ENCODE measurements at regions not wholly inside any gene's neighbourhood (a gene's known extent, or its start where the extent isn't known, plus 50 kb on each side); places are given as distances from the start of the nearest gene placed in this dataset.
"Not testable (repeated sequence)": the region's sequence is repeated elsewhere in the genome, so short reads cannot be mapped to it uniquely, and the experiment has no call there.

DNA sequence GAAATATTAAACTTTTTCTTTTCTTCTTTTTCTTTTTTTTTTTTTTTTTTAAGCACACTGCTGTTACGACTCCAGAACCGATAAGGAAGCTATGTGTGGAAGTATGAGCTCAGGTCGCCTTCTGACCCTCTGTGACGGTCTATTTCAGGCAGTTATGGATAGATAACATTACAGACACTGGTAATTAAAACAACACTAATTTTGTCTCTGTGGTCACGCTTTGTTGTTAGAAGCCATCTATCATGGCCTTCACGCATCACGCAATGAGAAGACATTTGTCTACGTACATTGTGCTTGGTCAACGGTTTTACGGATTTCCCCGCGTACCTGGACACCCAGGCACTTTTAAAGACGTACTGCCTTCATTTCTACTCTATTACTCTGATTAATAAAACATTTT, 306.0 kb upstream of the ZNF507 start:
- DNase-seq = no peak

DNA sequence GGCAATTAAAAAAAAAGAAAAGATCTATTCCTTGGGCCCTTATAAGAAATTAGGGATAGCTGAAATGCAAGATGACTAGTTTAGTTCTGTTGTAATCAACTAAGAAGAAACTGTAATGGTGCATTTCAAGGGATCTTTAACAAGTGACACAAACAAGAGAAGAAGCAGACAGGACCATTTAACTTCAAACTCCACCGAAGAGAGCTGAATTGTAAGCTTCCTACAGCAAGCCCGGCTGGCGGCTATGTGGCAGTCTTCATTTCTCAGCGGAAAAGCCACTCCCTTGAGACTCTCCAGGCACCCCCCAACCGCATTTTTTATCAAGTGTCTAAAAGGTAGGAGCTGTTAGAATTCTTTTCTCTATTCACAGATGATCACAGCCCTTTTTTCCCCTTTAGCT, 305.2 kb upstream of the ZNF507 start:
- no peak for DNase-seq

DNA sequence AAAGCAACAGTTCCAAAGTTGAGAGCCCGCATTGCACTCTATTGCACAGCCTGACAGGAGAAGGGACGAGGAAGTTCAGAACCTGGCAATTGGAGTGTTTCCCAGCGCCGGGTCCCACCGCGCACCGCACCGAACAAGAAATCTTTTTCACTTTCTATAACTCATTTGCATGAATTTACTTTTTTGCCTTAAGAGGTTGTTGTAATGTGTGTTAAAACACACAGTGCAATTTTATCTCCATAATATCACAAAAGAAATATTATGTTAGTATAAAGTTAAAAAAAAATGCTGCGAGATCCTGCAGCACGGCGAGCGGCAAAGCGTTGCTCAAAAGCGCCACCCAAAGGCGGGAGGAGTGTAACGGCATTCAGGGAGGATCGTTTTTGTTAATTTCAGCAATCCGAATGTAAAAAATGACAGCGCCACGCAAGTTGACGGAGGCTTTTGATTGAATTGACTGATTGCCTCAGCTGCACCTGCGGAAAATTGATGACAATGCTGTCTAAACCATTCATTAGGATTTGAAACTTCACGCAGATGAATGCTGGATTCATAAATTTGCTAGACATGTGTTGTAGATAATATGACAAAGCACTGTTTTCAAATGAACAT, 303.6 kb upstream of the ZNF507 start:
- peak; percentile 74 for DNase-seq

DNA sequence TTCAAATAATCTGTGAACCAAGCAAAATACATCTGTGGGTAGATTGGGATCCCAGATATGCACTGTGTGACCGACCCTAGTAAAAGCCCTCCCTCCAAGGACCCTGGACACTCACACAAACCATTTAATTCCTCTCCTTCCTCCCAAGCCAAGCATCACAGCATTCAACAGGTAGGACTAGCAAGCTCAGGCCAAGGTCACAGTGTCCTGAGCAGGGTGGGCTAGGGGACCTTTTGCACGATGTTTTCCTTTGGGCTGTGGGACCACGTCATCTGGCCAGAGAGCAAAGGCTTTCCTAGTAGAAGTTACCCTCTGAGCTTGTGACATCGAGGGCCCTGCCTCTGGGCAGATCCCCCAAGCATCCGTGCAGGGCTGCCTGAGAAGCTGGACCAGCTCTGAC, 297.6 kb upstream of the ZNF507 start:
- no peak for DNase-seq

DNA sequence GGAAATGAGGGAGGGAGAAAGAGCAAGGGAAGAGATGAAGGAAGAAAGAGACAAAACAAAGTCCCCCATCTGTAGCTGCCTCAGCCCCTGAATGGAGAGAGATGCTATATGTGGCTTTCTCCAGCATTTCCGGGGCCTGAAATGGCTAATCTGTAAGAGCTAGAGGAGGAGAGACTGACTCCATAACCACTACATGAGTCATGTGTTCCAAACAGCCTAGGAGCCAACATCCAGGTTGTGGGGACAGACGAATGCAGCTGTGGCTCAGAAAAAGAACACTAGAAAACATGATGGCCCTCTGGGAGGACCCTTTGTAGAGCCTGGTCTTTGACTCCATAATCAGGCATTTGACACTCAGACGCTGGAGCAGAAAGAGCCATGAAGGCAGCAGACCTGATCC, 292.0 kb upstream of the ZNF507 start:
- no peak for DNase-seq

DNA sequence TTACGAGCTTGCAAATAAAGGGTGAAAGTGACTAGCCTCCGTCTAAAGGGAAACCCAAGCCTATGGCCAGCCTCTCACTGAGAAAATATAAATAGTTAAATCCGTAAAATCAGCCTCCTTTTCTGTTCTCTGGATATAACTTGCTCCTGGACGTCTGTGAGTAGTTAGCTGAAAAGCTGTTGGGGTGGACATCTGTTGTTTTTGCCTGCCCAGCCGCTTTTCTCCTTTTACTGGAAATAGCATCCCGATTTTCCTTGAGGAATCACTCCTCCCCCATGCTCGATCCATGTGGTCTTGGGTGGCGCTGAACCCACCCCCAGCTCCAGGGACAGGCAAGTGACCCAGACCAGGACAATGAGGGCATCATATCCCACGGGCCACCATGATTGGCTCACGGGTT, 291.5 kb upstream of the ZNF507 start:
- DNase-seq = no peak

DNA sequence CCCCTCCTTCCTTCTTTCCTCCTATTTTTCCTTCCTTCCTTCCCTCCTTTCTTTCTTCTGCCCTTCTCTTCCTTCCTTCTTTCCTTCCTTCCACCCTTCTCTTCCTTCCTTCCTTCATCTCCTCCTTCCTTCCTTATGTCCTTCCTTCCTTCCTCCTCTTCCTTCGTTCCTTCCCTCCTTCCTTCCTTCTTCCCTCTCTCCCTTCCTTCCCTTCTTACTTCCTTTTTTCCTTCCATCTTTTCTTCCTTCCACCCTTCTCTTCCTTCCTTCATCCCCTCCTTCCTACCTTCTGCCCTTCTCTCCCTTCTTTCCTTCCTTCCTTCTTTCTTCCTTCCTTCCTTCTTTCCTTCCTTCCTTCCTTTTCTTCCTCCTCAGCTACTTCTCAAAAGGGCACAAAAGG, 287.3 kb upstream of the ZNF507 start:
- DNase-seq = no peak

DNA sequence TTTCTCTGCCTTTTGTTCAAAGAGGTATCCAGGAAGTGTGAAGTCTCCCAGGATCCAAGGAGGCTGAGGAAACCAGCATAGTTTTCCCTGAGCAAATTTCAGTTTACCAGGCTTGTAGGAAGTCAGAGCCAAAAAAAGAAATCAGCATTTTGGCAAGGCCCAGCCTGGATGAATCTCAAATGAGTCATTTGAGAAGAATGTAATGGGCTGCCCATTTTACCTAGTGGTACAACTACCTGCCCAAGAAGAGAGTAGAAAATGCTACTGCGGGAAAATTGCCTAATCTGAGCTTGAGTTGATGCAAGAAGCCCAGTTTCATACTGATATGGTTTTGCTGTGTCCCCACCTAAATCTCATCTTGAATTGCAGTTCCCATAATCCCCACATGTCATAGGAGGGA, 284.1 kb upstream of the ZNF507 start:
- no peak for DNase-seq

DNA sequence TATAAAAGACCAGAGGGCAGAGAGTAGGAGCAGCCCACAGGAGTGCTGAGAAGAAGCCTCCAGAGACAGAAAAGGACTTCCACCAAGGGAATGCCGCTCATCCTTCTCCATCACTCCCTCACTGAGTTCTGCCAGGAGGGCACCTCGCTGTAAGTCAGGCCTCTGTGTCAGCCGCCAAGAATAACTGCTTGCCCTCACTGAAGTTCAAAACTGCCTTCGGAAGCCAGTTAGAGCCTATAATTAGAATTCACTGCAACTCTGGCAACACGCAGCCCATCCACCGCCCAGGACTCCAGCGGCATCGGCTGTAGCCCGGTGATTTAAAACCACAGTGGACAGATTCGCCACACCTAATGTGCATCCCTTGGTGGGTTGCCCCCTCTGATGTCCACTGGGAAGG, 281.8 kb upstream of the ZNF507 start:
- no peak for DNase-seq

DNA sequence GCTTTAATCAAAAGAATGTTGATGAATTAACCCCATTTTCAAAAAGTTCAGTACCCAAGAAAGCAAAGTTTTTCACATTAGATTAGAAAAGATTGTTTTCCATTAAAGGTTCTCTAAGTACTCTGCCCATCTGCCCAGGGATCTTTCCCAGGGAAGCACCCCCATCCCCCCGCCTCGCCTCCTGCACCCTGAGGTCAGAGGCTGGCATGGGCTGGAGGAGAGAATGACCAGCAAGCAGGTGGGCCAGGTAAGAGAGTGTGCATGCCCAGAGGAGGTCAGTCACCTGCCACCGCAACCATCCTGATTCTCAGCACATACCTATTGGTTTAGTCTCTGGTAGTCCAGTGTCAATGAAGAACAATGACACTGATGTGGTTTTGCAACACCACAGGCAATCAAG, 279.4 kb upstream of the ZNF507 start:
- no peak for DNase-seq

DNA sequence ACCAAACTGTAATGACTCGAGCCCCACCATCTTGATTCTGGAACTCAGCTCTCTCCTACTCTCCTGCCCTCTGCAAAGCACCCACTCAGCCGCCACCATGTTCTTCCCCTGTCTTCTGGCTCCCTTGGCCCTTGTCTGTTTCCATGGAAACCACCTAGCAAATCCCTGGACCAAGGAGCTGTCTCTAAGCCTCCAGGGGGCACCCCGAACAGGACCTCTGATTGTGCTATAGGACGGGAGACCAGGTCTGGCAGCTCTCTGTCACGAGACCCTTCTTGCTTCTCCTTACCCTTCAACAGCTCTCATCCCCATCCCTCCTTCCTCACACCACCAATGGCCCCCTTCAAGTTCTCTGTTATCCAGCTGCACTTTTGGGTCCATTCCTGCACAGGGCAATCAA, 277.7 kb upstream of the ZNF507 start:
- DNase-seq = no peak

DNA sequence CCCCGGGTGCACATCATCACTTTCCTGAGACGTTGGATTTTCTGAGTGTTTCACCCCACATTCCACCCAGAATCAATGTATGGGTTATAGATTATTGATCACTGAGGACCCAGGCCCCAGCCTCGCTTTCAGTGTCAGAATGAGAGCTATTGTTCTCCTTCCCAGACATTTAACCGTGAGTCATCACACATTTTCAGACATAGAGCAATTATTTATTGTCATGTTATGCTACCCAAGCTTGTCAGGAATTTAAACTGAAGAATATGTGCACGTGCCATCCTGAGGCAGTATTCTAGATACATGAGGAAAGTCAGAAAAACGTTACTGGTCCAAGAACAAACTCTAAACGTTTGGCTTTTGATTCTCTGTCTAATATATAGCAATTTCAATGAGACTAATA, 276.6 kb upstream of the ZNF507 start:
- no peak for DNase-seq

DNA sequence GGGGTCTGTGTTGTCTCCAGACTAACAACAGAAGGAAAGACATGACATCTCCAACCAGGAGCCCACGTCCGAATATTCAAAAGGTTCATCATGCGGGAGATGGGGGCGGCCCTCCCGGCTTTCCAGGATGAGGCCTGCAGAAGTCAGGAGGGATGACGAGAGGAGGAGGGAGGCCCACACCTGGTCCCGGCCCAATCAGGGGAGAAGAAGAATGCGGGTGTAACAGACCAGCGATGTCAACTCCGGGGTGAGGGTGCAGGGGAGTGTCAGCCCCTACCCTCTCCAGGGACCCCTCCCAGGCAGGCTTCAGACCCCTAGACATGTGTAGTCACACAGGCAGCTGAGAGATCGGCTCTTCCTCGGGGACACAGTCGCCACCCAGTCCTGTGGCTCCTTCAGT, 275.3 kb upstream of the ZNF507 start:
- DNase-seq = no peak

DNA sequence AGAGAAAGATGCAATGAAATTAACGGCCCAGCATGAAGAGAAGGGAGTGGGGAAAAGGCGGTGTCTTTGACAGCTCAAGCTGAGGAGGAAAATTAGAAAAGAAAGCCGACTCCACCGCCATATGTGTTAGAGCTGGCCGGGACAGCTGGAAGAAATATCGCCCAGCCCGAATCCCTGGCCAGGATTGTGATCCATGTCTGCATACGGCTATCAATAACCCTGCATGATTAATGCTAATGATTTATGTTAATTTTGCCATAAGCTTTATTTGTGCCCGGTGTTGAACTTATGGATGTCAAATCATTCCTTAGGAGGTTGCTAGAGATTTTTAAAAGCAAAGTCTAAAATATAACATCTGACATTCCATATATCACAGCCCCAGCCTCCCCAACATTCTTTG, 263.4 kb upstream of the ZNF507 start:
- DNase-seq = no peak

DNA sequence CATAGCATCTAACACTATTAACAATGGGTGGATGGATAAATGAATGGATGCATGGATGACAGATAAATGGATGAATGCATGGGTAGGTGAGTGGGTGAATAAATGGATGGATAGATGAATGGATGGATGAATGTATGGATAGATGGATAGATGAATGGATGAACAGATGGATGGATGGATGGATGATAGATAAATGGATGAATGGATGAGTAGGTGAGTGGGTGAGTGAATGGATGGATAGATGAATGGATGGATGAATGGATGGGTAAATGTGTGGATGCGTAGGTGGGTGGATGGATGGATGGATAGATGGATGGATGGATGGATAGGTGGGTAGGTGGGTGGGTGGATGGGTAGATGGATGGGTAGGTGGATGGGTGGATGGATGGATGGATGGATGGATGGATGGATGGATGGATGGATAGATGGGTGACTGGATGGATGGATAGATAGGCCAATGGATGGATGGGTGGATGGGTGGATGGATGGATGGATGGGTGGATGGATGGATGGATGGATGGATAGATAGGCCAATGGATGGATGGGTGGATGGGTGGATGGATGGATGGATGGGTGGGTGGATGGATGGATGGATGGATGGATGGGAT, 260.6 kb upstream of the ZNF507 start:
- not testable (repeated sequence) for DNase-seq

DNA sequence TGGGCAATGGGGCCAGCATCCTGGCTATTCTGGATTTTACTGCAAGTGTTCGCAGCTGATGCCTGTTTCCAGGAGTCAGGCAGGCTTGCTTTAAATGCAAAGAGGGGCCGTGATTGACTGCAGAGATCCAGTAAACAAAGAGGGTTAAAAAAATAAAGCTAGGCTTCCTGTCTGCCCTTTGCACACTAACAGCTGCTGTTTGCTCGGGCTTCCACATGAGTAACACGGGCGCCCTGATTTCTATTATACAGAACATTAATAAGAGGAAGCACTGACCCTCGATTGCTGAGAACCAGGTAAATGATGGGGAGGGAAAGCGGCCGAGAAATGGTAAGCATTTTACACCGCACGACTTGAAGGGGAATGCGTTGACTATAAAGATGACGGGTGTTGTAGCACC, 254.2 kb upstream of the ZNF507 start:
- DNase-seq = no peak

DNA sequence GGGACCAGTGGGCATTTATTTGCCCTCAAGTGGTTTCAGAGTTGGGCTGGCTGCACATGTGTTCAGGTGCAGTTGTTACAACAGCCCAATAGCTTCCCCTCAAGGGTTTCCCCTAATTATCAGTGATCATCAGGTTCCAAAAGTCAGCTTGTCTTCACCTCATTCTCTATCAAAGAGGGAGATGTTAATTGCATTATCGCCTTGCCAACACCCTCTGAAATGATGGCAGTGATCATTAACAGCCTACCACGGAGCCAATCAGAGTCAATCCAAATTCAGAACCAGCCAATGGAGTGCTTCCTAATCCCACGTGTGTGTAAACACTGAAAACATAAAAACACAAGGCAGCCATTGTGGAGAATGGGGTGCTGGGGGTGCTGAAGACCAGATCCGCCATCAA, 248.4 kb upstream of the ZNF507 start:
- no peak for DNase-seq

DNA sequence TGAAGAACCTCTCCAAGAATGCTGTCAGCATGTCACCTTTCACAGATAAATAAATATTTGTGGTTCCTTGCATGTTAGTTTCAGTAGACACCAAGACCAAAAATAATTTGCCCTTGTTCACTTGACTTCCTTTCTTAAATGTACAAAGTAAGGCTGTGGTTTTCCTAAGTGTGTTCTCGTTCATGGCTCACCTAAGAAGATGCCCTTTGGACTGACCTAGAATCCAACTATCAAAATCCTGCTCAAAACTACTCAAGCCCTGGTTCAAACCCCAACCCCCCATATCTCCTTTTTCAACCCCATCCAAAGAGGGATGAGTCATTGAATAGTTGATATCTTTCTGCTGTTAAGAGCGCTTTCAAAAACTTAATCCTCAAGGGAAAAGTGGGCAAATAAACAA, 247.8 kb upstream of the ZNF507 start:
- DNase-seq = no peak

DNA sequence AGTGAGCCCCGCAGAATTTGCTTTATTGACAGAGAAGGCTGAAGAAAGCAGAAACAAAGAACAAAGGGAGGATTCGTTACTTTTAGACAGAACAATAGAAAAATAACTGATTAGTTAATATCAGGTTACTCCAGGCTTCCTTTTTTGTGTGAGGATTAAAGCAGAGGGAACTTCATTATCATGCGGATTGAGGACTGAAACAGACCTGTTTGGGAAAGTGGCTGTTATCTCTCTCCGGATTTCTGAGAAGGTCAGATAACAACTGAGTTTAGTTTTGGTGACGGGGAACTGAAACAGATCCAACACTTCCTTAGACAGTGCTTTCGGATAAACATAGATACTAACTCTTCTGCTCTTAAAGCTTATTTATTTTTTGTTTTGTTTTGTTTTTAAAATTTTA, 246.4 kb upstream of the ZNF507 start:
- no peak for DNase-seq

DNA sequence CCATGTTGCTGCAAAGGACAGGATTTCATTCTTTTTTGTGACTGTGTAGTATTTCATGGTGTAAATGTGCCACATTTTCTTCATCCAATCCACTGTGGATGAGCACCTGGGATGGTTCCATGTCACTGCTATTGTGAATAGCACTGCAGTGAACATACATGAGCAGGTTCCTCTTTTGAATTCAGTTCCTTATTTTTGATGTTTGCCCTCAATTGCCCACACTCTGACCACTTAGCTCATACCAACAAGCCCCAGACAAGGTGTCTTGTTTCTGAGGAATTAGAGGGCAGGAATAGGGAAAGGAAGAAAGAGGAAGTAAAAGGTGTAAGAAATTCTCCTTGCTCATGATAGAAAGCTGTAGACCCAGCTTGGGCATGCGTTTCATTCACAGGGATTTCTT, 244.2 kb upstream of the ZNF507 start:
- DNase-seq = no peak

DNA sequence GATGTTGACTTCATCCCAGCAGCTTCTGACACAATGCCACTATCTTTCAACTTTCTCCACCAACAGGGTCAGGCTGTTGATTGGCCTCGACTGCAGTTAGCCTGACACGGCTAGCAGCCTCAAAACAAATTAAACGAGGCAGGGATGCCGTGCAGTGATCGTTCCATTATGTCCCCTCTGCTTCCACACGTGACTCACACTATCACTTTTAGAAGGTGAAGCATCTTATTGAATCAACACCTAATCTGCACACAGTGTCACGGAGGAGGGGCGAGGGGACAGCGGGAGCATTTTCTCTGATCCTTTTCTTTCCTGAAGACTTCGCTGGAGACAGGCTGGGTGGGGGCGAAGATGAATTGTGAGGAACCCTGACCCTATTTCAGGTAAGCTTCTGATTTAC, 241.9 kb upstream of the ZNF507 start:
- DNase-seq = no peak

DNA sequence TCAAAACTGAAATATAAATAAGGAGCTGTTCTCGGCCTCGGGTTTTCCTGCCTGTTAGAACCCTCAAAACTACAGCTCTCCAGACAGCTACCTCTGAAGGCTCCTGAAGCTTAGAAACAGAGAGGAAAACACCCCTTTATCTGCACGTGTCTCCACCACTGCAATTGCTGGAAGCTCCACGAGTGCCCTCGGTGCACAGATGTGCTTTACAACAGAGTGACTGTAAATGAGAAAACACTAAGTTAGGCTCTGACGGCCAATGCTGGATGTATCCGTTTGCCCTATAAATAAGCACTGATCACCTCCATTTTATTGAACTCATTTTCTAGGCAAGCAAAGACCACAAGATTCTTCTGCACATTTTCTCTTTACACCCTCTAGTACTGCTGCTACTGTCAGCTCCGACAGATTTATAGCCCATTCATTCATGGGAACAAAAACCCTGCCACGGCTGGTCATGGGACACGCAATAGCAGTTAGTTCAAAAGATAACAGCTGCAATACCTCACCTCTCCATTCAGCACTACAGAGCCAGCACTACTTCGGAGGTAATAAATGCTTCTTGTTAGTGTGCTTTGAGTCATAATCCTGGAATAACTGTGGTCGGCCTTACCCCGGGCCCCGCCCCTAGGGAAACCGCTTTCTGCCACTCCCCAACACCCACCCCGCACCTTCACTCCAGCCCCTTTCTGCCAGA, 241.1 kb upstream of the ZNF507 start:
- peak; percentile 80 for DNase-seq

DNA sequence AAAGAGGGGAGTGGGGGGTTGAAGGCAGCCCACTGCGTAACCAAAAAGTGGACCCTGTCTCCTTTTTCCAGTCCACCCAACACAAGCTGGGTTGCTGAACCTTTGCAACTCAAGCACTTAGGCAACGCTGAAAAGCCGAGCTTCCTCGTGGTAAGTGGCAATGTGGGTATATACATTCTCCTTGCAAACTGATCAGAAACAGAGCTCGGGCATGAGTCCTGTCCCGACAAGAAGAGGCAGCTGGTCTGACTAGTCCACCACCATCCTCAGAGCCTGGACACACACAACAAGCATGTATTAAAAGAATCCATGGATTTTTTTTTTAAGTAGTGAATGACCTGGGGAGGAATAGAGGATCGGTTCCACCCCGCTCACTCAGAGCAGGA, 240.6 kb upstream of the ZNF507 start:
- no peak for DNase-seq
